Vagina (tissue), 2 donors: ENCODE measurements at regions not wholly inside any gene's neighbourhood (a gene's known extent, or its start where the extent isn't known, plus 50 kb on each side); places are given as distances from the start of the nearest gene placed in this dataset.

Source experiments
- DNase-seq, 2 donors: peaks; one replicate each; pipeline ENCODE4 v3.0.0-alpha.2; 2017; ENCODE audit errors: extremely low spot score in 2 of 2
- H3K27ac ChIP-seq: fragments of 200-600 bp; sonication (generic); one replicate; pipeline ENCODE4 v1.5.1; 2019
- H3K27me3 ChIP-seq: fragments of 200-600 bp; sonication (generic); one replicate; pipeline ENCODE4 v1.5.1; 2019
- H3K36me3 ChIP-seq, 2 donors: fragments of 200-600 bp; sonication (generic); one replicate each; pipeline ENCODE4 v1.5.1; 2017 to 2019
- H3K4me1 ChIP-seq: fragments of 200-600 bp; sonication (generic); one replicate; pipeline ENCODE4 v1.5.1; 2019
- H3K4me3 ChIP-seq, 2 donors: fragments of 200-600 bp; sonication (generic); 1 replicate in 1 of 2; 2 replicates in 1 of 2; pipeline ENCODE4 v1.5.1; 2016 to 2019
- H3K9me3 ChIP-seq: fragments of 200-600 bp; sonication (generic); one replicate; pipeline ENCODE4 v1.5.1; 2019
- CTCF ChIP-seq, 3 experiments: fragments of 450-650 bp in 2 of 3; fragments of 200-600 bp in 1 of 3; sonication (generic) in 1 of 3; IDR thresholded peaks; one replicate each; pipeline ENCODE4 v1.5.1; 2017 to 2019; ENCODE audit warnings: antibody characterized with exemption in 3 of 3, mild to moderate bottlenecking in 2 of 3, moderate library complexity in 2 of 3
- POLR2A ChIP-seq, 2 donors: fragments of 450-650 bp; IDR thresholded peaks; one replicate each; pipeline ENCODE4 v1.6.1; 2017; ENCODE audit warnings: antibody characterized with exemption in 2 of 2, mild to moderate bottlenecking in 2 of 2, moderate library complexity in 2 of 2
- POLR2AphosphoS5 ChIP-seq, 2 donors: sonication (generic); formaldehyde crosslinking; IDR thresholded peaks; one replicate each; pipeline ENCODE4 v1.9.0; 2017; ENCODE audit warnings: antibody characterized with exemption in 2 of 2, mild to moderate bottlenecking in 2 of 2, low read depth in 1 of 2; ENCODE audit not compliant: insufficient read depth in 1 of 2
- intact Hi-C: fragments of 100-400 bp; cut with DNase I; formaldehyde crosslinking; loops from one replicate; pipeline ENCODE4 v1.15.1; 2023

- Histone ChIP-seq H3K9me3 (no peaks in the 10 kb centered on the region), H3K27ac (no peak overlapping the region), H3K4me3 (no peak overlapping the region), H3K4me1 (no peaks in the 10 kb centered on the region), H3K27me3 (no peaks in the 10 kb centered on the region), H3K36me3 (no peaks in the 10 kb centered on the region)
- DNase-seq, result no peak
- intact Hi-C loops, result no loop called here
- TF ChIP-seq CTCF (IDR thresholded peaks at IDR 0.05) (no peak), POLR2AphosphoS5 (IDR thresholded peaks at IDR 0.05; ENCODE audit: insufficient read depth in 1 of 2, low read depth in 1 of 2) (no peak), POLR2A (IDR thresholded peaks at IDR 0.05) (no peak)
Measured at GRCh38 chr6:968791-969190, 275.9 kb upstream of the EXOC2 start.

GRCh38 chr6:967701-968100 lies 274.8 kb upstream of the EXOC2 start:
- DNase-seq, result no peak
- Histone ChIP-seq H3K4me3 (no peak overlapping the region), H3K36me3 (no peaks in the 10 kb centered on the region), H3K27ac (no peak overlapping the region), H3K27me3 (no peaks in the 10 kb centered on the region), H3K9me3 (no peaks in the 10 kb centered on the region), H3K4me1 (no peaks in the 10 kb centered on the region)
- intact Hi-C loops, result no loop called here
- TF ChIP-seq POLR2AphosphoS5 (IDR thresholded peaks at IDR 0.05; ENCODE audit: insufficient read depth in 1 of 2, low read depth in 1 of 2) (no peak), POLR2A (IDR thresholded peaks at IDR 0.05) (no peak), CTCF (IDR thresholded peaks at IDR 0.05) (no peak)

- no peaks in the 10 kb centered on the region for H3K4me1 ChIP-seq
- H3K27ac ChIP-seq, result no peak overlapping the region
- H3K27me3 ChIP-seq, result no peaks in the 10 kb centered on the region
- DNase-seq, result no peak
- intact Hi-C loops, result no loop called here
- TF ChIP-seq POLR2AphosphoS5 (IDR thresholded peaks at IDR 0.05; ENCODE audit: insufficient read depth in 1 of 2, low read depth in 1 of 2) (no peak), POLR2A (IDR thresholded peaks at IDR 0.05) (no peak), CTCF (IDR thresholded peaks at IDR 0.05) (no peak)
- H3K9me3 ChIP-seq, result no peaks in the 10 kb centered on the region
- H3K36me3 ChIP-seq, result no peaks in the 10 kb centered on the region
- no peak overlapping the region for H3K4me3 ChIP-seq
Measured at GRCh38 chr6:965343-965742, 272.4 kb upstream of the EXOC2 start.

GRCh38 chr6:963456-963855 lies 270.5 kb upstream of the EXOC2 start:
- no peak for TF ChIP-seq POLR2A (IDR thresholded peaks at IDR 0.05)
- no peak for TF ChIP-seq CTCF (IDR thresholded peaks at IDR 0.05)
- no peak for TF ChIP-seq POLR2AphosphoS5 (IDR thresholded peaks at IDR 0.05; ENCODE audit: insufficient read depth in 1 of 2, low read depth in 1 of 2)
- Histone ChIP-seq H3K27ac (no peak overlapping the region), H3K4me1 (no peaks in the 10 kb centered on the region), H3K27me3 (no peaks in the 10 kb centered on the region), H3K36me3 (no peaks in the 10 kb centered on the region), H3K4me3 (no peak overlapping the region), H3K9me3 (no peaks in the 10 kb centered on the region)
- intact Hi-C loops, result no loop called here
- DNase-seq, result no peak

GRCh38 chr6:961407-961960 lies 268.5 kb upstream of the EXOC2 start:
- H3K9me3 ChIP-seq, result no peaks in the 10 kb centered on the region
- no peak for DNase-seq
- H3K36me3 ChIP-seq, result no peaks in the 10 kb centered on the region
- no peaks in the 10 kb centered on the region for H3K4me1 ChIP-seq
- intact Hi-C loops, result no loop called here
- H3K4me3 ChIP-seq, result no peak overlapping the region
- no peaks in the 10 kb centered on the region for H3K27me3 ChIP-seq
- H3K27ac ChIP-seq, result no peak overlapping the region
- TF ChIP-seq CTCF (IDR thresholded peaks at IDR 0.05), result no peak
- TF ChIP-seq POLR2AphosphoS5 (IDR thresholded peaks at IDR 0.05; ENCODE audit: insufficient read depth in 1 of 2, low read depth in 1 of 2), result no peak
- no peak for TF ChIP-seq POLR2A (IDR thresholded peaks at IDR 0.05)
